Transverse colon (tissue), 4 donors: ENCODE measurements at regions not wholly inside any gene's neighbourhood (a gene's known extent, or its start where the extent isn't known, plus 50 kb on each side); places are given as distances from the start of the nearest gene placed in this dataset.

Experiments
- DNase-seq: peaks from one replicate; pipeline ENCODE4 v3.0.0-alpha.2; 2019
- H3K27ac ChIP-seq, 4 donors: fragments of 200-600 bp; sonication (generic); 2 replicates each; pipeline ENCODE4 v1.5.1; 2016 to 2018; ENCODE audit warnings: inconsistent platforms in 4 of 4
- H3K27me3 ChIP-seq: fragments of 200-600 bp; sonication (generic); 2 replicates; pipeline ENCODE4 v1.5.1; 2017; ENCODE audit warnings: inconsistent platforms
- H3K36me3 ChIP-seq, 4 donors: fragments of 200-600 bp; sonication (generic); 2 replicates each; pipeline ENCODE4 v1.5.1; 2017 to 2019; ENCODE audit warnings: inconsistent platforms in 4 of 4
- H3K4me1 ChIP-seq, 4 donors: fragments of 200-600 bp; sonication (generic); 2 replicates each; pipeline ENCODE4 v1.5.1; 2017 to 2020; ENCODE audit warnings: inconsistent platforms in 4 of 4
- H3K4me3 ChIP-seq, 4 donors: fragments of 200-600 bp; sonication (generic); 1 replicate in 1 of 4; 2 replicates in 3 of 4; pipeline versions ENCODE4 v1.5.1 to v1.6.1; 2017 to 2019; ENCODE audit warnings: inconsistent platforms in 4 of 4
- H3K9me3 ChIP-seq, 2 donors: fragments of 200-600 bp; sonication (generic); 2 replicates each; pipeline ENCODE4 v1.5.1; 2017 to 2019; ENCODE audit warnings: inconsistent platforms in 2 of 2
- CTCF ChIP-seq, 5 experiments: fragments of 200-600 bp in 3 of 5; fragments of 450-650 bp in 2 of 5; sonication (generic) in 3 of 5; IDR thresholded peaks; 1 replicate in 2 of 5; 2 replicates in 3 of 5; pipeline ENCODE4 v1.5.1; 2016 to 2017; ENCODE audit warnings: antibody characterized with exemption in 5 of 5, inconsistent platforms in 3 of 5, mild to moderate bottlenecking in 2 of 5, moderate library complexity in 1 of 5
- EP300 ChIP-seq: sonication (generic); formaldehyde crosslinking; IDR thresholded peaks from one replicate; pipeline ENCODE4 v1.6.1; 2017; ENCODE audit warnings: antibody characterized with exemption, low read depth
- POLR2A ChIP-seq: fragments of 450-650 bp; IDR thresholded peaks from one replicate; pipeline ENCODE4 v1.6.1; 2016; ENCODE audit warnings: antibody characterized with exemption, mild to moderate bottlenecking, moderate library complexity
- POLR2AphosphoS5 ChIP-seq, 3 donors: sonication (generic); formaldehyde crosslinking; IDR thresholded peaks; one replicate each; pipeline ENCODE4 v1.6.1; 2016; ENCODE audit warnings: antibody characterized with exemption in 3 of 3
- WGBS, 2 donors: methylation state at CpG; one replicate each; pipeline ENCODE4 v1.1.5; 2018; ENCODE audit warnings: low coverage in 1 of 2; 5-methylcytosine and 5-hydroxymethylcytosine counted together
- in situ Hi-C, 4 donors: fragments of 200-750 bp; cut with MboI; loops; one replicate each; pipeline versions ENCODE4 v1.15.0 to v1.15.1; 2017; ENCODE audit warnings: low sequenced_read_pairs in 3 of 4, low pct_ligation_motif_present in 1 of 4, low pct_unique_long_range_greater_than_20kb in 1 of 4
- intact Hi-C: fragments of 100-400 bp; cut with DNase I; formaldehyde crosslinking; loops from one replicate; pipeline ENCODE4 v1.15.1; 2023; ENCODE audit warnings: low total_unique reads

DNA sequence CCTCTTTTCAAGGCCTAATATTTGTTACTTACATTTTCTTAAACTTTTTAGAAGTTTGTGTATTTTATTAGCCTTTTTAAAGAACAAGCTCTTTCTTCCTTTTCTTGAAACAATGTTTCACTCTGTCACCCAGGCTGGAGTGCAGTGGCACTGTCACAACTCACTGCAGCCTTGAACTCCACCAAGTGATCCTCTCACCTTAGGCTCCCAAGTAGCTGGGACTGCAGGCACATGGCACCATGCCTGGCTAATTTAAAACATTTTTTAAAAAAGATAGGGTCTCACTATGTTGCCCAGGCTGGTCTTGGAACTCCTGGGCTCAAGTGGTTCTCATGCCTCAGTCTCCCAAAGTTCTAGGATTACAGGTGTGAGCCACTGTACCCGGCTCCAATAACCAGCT lies 192.2 kb upstream of the SPRY2 start:
- no peak for DNase-seq
- no peak overlapping the region for H3K4me3 ChIP-seq
- WGBS, 2 donors: 71 to 92% methylated on average over 1 of the region's 1 CpG
- intact Hi-C loops: no loop called here
- no peaks in the 10 kb centered on the region for H3K9me3 ChIP-seq
- H3K27me3 ChIP-seq: no peaks in the 10 kb centered on the region
- TF ChIP-seq POLR2AphosphoS5 (IDR thresholded peaks at IDR 0.05) (no peak), EP300 (no peak), CTCF (IDR thresholded peaks at IDR 0.05) (no peak), POLR2A (no peak)
- H3K27ac ChIP-seq: no peak overlapping the region
- H3K4me1 ChIP-seq: no peaks in the 10 kb centered on the region
- H3K36me3 ChIP-seq: no peaks in the 10 kb centered on the region
- in situ Hi-C loops: no loop called here

DNA sequence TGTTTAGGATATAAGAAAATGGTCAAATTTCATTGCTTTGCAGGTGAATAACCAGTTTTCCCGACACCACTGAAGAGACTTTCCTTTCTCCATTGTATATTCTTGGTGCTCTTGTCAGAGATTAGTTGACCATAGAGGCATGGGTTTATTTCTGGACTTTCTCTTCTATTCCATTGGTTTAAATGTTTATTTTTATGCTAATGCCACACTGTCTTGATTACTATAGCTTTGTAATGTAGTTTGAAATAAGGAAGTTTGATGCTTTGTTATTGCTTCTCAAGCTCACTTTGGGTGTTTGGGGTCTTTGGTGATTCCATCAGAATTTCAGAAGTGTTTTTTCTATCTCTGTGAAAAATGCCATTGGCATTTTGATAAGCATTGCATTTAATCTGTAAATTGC lies 190.0 kb upstream of the SPRY2 start:
- WGBS, 2 donors: 83 to 88% methylated on average over 1 of the region's 1 CpG
- Histone ChIP-seq H3K27ac (no peak overlapping the region), H3K4me1 (no peaks in the 10 kb centered on the region), H3K36me3 (no peaks in the 10 kb centered on the region), H3K4me3 (no peak overlapping the region), H3K27me3 (no peaks in the 10 kb centered on the region), H3K9me3 (no peaks in the 10 kb centered on the region)
- intact Hi-C loops (no loop called here), in situ Hi-C loops (no loop called here)
- TF ChIP-seq EP300 (no peak), CTCF (IDR thresholded peaks at IDR 0.05) (no peak), POLR2AphosphoS5 (IDR thresholded peaks at IDR 0.05) (no peak), POLR2A (no peak)
- DNase-seq: no peak

DNA sequence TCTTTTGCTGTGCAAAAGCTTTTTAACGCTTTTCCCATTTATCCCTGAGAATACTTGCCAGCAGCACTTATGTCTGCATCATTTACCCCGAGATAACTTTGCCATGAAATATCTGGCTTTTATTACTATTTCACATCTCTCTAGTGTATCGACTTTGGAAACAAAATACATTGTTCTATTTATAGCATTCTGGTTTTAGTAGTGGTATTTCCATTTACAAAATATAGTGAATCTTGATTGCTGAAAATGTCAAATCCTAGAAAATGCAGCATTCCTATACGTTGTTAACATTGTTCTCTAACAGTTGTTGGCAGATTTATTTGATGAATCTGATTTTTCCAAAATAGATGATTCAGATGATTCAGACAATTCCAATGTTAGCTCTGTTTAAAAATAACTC lies 189.3 kb upstream of the SPRY2 start:
- Histone ChIP-seq H3K9me3 (no peaks in the 10 kb centered on the region), H3K36me3 (no peaks in the 10 kb centered on the region), H3K4me3 (no peak overlapping the region), H3K27ac (no peak overlapping the region), H3K4me1 (no peaks in the 10 kb centered on the region), H3K27me3 (no peaks in the 10 kb centered on the region)
- WGBS, 2 donors: 81 to 89% methylated on average over 4 of the region's 4 CpGs
- DNase-seq: no peak
- no peak for TF ChIP-seq POLR2A
- no peak for TF ChIP-seq CTCF (IDR thresholded peaks at IDR 0.05)
- no peak for TF ChIP-seq POLR2AphosphoS5 (IDR thresholded peaks at IDR 0.05)
- no peak for TF ChIP-seq EP300
- in situ Hi-C loops: no loop called here
- intact Hi-C loops: no loop called here

DNA sequence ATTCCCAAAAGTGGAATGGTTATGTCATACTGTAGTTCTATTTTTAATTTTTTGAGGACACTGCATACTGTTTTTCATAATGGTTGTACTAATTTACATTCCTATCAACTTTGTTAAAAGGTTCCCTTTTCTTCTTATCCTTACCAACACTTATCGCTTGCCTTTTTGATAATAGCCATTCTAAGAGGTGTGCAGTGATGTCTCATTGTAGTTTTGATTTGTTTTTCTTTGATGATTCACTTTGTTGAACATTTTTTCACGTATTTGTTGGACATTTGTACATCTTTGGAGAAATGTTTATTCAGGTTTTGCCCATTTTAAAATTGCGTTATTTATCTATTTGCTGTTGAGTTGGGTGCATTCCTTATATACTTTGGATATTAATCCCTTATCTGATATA lies 188.8 kb upstream of the SPRY2 start:
- H3K9me3 ChIP-seq: no peaks in the 10 kb centered on the region
- intact Hi-C loops (loop anchor here (5.0 kb wide), 1 partner anchor 528 kb away; no protein-coding TSS in a partner anchor), in situ Hi-C loops (no loop called here)
- 80 to 83% methylated on average over 3 of the region's 3 CpGs for WGBS, 2 donors
- H3K4me3 ChIP-seq: no peak overlapping the region
- no peaks in the 10 kb centered on the region for H3K36me3 ChIP-seq
- H3K27me3 ChIP-seq: no peaks in the 10 kb centered on the region
- DNase-seq: no peak
- TF ChIP-seq POLR2A (no peak), POLR2AphosphoS5 (IDR thresholded peaks at IDR 0.05) (no peak), EP300 (no peak), CTCF (IDR thresholded peaks at IDR 0.05) (no peak)
- H3K4me1 ChIP-seq: no peaks in the 10 kb centered on the region
- H3K27ac ChIP-seq: no peak overlapping the region
